Lung (tissue), 11 donors: ENCODE measurements at regions not wholly inside any gene's neighbourhood (a gene's known extent, or its start where the extent isn't known, plus 50 kb on each side); places are given as distances from the start of the nearest gene placed in this dataset.

ENCODE experiments used
- ATAC-seq: fragments of 200-7000 bp; cut with Tn5 transposase; one replicate; pipeline ENCODE4 v1.9.1; 2020; ENCODE audit warnings: moderate number of reproducible peaks; ENCODE audit not compliant: insufficient read depth, low FRiP score
- DNase-seq, 3 donors: peaks; one replicate each; pipeline ENCODE4 v3.0.0-alpha.2; 2013 to 2017
- H3K27ac ChIP-seq, 2 donors: one replicate each; pipeline ENCODE4 v1.5.1; 2013; ENCODE audit warnings: mild to moderate bottlenecking in 2 of 2, moderate library complexity in 2 of 2, control low read depth in 1 of 2, inconsistent platforms in 1 of 2, low read depth in 1 of 2, low read length in 1 of 2
- H3K27me3 ChIP-seq, 3 donors: one replicate each; pipeline ENCODE4 v1.5.1; 2013; ENCODE audit warnings: low read length in 2 of 3; ENCODE audit not compliant: control insufficient read depth in 3 of 3, insufficient read depth in 3 of 3
- H3K36me3 ChIP-seq, 4 donors: one replicate each; pipeline ENCODE4 v1.5.1; 2013; ENCODE audit warnings: low read length in 4 of 4, mild to moderate bottlenecking in 1 of 4, moderate library complexity in 1 of 4; ENCODE audit not compliant: control insufficient read depth in 4 of 4, insufficient read depth in 4 of 4
- H3K4me1 ChIP-seq, 5 donors: one replicate each; pipeline ENCODE4 v1.5.1; 2013; ENCODE audit warnings: low read length in 5 of 5, mild to moderate bottlenecking in 2 of 5, moderate library complexity in 1 of 5; ENCODE audit not compliant: control insufficient read depth in 5 of 5, insufficient read depth in 5 of 5
- H3K4me3 ChIP-seq: one replicate; pipeline ENCODE4 v1.5.1; 2013; ENCODE audit warnings: mild to moderate bottlenecking, control low read depth, moderate library complexity
- H3K9ac ChIP-seq, 2 donors: one replicate each; pipeline ENCODE4 v1.5.1; 2013; ENCODE audit warnings: low read length in 2 of 2, control low read depth in 1 of 2; ENCODE audit not compliant: insufficient read depth in 1 of 2
- H3K9me3 ChIP-seq, 4 donors: one replicate each; pipeline ENCODE4 v1.5.1; 2013; ENCODE audit warnings: low read length in 3 of 4, mild to moderate bottlenecking in 1 of 4, moderate library complexity in 1 of 4; ENCODE audit not compliant: control insufficient read depth in 4 of 4, insufficient read depth in 3 of 4
- WGBS, 2 donors: extraction: QIAGEN DNeasy Blood & Tissue Kit; methylation state at CpG; one replicate each; pipeline ENCODE4 v1.1.7; 2013; 5-methylcytosine and 5-hydroxymethylcytosine counted together
- TF ChIP-seq, protein P1 (sequence below): IDR thresholded peaks from 2 replicates; pipeline ENCODE4 v1.5.1; 2012; ENCODE audit warnings: mild to moderate bottlenecking; ENCODE audit errors: control extremely low read depth, extremely low read depth
- donor health status: control.
- donor health status: control.
- donor health status: Bipolar disorder and iron deficiency.
- donor health status: healthy.
- donor health status: DM: yes; HTN: yes; CAD: no.

DNA sequence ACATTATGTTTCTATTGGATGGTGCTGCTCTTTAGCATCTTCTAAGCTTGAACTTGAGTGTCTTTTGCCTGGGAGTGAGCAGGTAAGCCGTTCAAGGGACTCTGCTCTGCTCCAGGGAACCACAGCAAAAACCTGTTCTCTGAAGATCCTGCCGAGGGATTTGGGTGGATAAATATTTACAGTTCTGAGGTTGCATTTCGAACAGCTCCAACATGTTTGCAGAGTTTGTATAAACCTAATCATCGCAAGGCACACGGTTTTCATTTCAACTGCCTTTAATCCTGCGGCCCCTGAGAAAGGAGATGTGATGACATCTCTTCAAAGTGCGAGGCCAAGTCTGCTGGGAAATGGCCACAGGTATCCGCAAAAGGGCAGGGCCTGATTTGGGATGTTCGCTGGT is 293.4 kb downstream of the TFAP2C start:
- no peak for DNase-seq
- no peak overlapping the region for H3K9ac ChIP-seq
- WGBS, 2 donors: 56 to 66% methylated on average over 9 of the region's 9 CpGs

DNA sequence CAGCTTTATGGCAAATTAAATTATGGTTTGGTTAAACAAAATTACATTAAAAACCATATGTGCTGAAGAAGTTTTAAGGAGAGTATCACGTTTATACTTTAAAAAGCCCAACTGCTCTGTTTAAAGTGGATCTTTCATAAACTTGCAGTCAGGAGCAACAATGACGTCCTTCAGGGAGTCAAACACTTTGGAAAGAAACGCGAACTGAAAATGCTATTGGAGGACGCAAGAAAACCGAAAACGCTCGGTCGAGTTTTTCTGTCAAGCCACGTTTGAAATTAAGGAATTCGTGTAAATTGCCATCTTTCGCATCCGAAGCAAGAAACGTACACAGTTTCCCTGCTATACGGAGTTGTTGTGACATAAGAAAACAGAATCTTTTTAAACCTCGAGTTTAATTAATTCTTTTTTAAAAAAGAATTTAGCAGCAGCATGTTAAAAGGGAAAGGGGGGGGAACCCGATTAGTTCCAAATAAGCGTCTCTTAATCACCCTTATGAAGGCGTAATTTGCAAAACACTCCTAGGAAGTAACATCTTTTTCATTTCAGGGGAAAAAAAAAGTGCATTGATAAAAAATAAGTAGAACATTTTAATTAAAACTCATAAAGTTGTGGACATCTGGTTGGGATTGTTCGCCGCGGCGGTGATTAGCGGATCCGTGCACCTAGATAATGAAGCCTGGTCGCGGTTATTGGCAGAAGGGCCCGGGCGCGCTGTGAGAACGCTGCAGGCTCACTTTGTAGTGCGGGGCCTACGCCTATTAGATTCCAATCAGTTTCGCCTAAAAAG is 295.4 kb downstream of the TFAP2C start:
- no peaks in the 10 kb centered on the region for H3K36me3 ChIP-seq
- no peak for ATAC-seq
- peak overlapping the region in 1 of 2 donors; percentile 10 for H3K9ac ChIP-seq
- H3K27ac ChIP-seq: no peak overlapping the region
- H3K9me3 ChIP-seq: peaks cover 0 to 5% (median 0%) of the 10 kb centered on the region in 4 donors
- DNase-seq: peak in 2 of 3 donors; percentile 32 to 42
- H3K27me3 ChIP-seq: peaks cover 9 to 86% (median 80%) of the 10 kb centered on the region in 3 donors
- TF ChIP-seq, protein P1, sequence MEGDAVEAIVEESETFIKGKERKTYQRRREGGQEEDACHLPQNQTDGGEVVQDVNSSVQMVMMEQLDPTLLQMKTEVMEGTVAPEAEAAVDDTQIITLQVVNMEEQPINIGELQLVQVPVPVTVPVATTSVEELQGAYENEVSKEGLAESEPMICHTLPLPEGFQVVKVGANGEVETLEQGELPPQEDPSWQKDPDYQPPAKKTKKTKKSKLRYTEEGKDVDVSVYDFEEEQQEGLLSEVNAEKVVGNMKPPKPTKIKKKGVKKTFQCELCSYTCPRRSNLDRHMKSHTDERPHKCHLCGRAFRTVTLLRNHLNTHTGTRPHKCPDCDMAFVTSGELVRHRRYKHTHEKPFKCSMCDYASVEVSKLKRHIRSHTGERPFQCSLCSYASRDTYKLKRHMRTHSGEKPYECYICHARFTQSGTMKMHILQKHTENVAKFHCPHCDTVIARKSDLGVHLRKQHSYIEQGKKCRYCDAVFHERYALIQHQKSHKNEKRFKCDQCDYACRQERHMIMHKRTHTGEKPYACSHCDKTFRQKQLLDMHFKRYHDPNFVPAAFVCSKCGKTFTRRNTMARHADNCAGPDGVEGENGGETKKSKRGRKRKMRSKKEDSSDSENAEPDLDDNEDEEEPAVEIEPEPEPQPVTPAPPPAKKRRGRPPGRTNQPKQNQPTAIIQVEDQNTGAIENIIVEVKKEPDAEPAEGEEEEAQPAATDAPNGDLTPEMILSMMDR: no peak
- WGBS, 2 donors: 7 to 11% methylated on average over 34 of the region's 34 CpGs
- H3K4me1 ChIP-seq: peaks cover 0 to 17% (median 3%) of the 10 kb centered on the region in 5 donors
- H3K4me3 ChIP-seq: no peak overlapping the region

More for the DNA sequence above, 293.4 kb downstream of the TFAP2C start:
- Histone ChIP-seq H3K27ac (no peak overlapping the region), H3K9me3 (peaks cover 0 to 5% (median 0%) of the 10 kb centered on the region in 4 donors), H3K36me3 (no peaks in the 10 kb centered on the region), H3K4me1 (peaks cover 0 to 17% (median 3%) of the 10 kb centered on the region in 5 donors), H3K27me3 (peaks cover 9 to 73% (median 64%) of the 10 kb centered on the region in 3 donors), H3K4me3 (no peak overlapping the region)
- TF ChIP-seq, protein P1: no peak
- ATAC-seq: no peak

DNA sequence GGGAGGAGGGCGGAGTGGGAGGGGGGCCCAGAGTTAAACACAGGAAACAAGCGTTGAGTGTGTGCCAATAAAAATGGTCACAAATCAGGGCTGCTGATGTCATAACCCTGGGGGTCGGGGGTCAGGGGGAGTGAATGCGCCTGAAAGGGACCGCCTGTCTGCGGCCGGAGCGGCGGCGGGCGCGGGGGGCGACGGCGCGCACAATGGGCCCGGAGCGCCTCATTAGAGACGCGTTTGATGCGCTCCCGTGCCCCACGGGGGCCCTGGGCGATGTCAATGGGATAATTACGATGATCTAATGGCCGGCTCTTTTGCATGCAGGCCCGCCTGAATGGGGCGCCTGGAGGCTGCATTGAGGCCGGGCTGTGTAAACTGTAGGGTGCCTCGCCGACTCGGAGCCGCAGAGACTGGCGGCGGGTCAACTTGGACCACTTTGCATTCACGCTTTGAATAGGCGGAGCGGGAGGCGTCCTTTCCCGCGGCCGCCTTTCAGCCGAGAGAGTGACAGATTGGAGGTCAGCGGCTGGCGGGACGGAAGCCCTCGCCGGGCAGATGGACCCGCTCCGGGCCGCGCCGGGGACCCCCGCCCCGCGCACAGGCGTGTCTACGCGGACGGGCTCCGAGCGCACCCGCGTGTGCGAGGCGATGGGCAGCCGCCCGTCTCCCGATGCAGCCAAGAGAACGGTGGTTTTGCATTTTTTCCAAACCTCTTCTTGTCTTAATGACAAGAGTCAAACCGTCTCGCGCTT is 296.1 kb downstream of the TFAP2C start:
- WGBS, 2 donors: 3 to 4% methylated on average over 72 to 73 of the region's 73 CpGs
- H3K9ac ChIP-seq: no peak overlapping the region
- H3K4me3 ChIP-seq: no peak overlapping the region
- peaks cover 0 to 5% (median 0%) of the 10 kb centered on the region in 4 donors for H3K9me3 ChIP-seq
- no peak overlapping the region for H3K27ac ChIP-seq
- ATAC-seq (no peak), DNase-seq (peak; percentile 27 to 38 (median 34))
- peaks cover 9 to 90% (median 87%) of the 10 kb centered on the region in 3 donors for H3K27me3 ChIP-seq
- peaks cover 0 to 17% (median 3%) of the 10 kb centered on the region in 5 donors for H3K4me1 ChIP-seq
- no peaks in the 10 kb centered on the region for H3K36me3 ChIP-seq
- TF ChIP-seq, protein P1: no peak
